Activated CD8-positive, alpha-beta T cell treated with anti-CD3 and anti-CD28 coated beads for 36 hours (primary cell): ENCODE measurements at regions not wholly inside any gene's neighbourhood (a gene's known extent, or its start where the extent isn't known, plus 50 kb on each side); places are given as distances from the start of the nearest gene placed in this dataset.

Source experiments
- ATAC-seq: fragments of 200-7000 bp; cut with Tn5 transposase; one replicate; pipeline ENCODE4 v1.10.0; 2021; ENCODE audit warnings: mild to moderate bottlenecking, moderate library complexity
- CTCF ChIA-PET: fragments of 350-600 bp; sonication (Branson Sonifier 250); formaldehyde crosslinking; loops from one replicate; lab custom pipeline; 2021; ENCODE audit warnings: antibody characterized with exemption; lab: Charles Lee
- POLR2A ChIA-PET: fragments of 350-600 bp; sonication (Branson Sonifier 250); formaldehyde crosslinking; loops from one replicate; lab custom pipeline; 2021; ENCODE audit warnings: antibody characterized with exemption; lab: Charles Lee
- DNase-seq: peaks from one replicate; pipeline ENCODE4 v3.0.0-alpha.2; 2020
- H3K27ac Mint-ChIP-seq: one replicate; pipeline ENCODE4 v1.8.0; 2021; ENCODE audit warnings: mild to moderate bottlenecking, mixed read lengths
- H3K27me3 Mint-ChIP-seq: one replicate; pipeline ENCODE4 v1.8.0; 2021; ENCODE audit warnings: mixed read lengths
- H3K36me3 Mint-ChIP-seq: one replicate; pipeline ENCODE4 v1.8.0; 2021; ENCODE audit warnings: low read depth, mixed read lengths
- H3K4me1 Mint-ChIP-seq: one replicate; pipeline ENCODE4 v1.8.0; 2021; ENCODE audit warnings: low read depth, mixed read lengths
- H3K4me3 Mint-ChIP-seq: one replicate; pipeline ENCODE4 v1.8.0; 2021; ENCODE audit warnings: mild to moderate bottlenecking, moderate library complexity, mixed read lengths
- H3K9me3 Mint-ChIP-seq: one replicate; pipeline ENCODE4 v1.8.0; 2021; ENCODE audit warnings: mixed read lengths
- CTCF ChIP-seq: fragments of 200-600 bp; IDR thresholded peaks from one replicate; pipeline ENCODE4 v1.8.0; 2022; ENCODE audit warnings: antibody characterized with exemption, mild to moderate bottlenecking
- intact Hi-C: fragments of 100-400 bp; cut with micrococcal nuclease; formaldehyde crosslinking; loops from one replicate; pipeline ENCODE4 v1.10.0; 2022

DNA sequence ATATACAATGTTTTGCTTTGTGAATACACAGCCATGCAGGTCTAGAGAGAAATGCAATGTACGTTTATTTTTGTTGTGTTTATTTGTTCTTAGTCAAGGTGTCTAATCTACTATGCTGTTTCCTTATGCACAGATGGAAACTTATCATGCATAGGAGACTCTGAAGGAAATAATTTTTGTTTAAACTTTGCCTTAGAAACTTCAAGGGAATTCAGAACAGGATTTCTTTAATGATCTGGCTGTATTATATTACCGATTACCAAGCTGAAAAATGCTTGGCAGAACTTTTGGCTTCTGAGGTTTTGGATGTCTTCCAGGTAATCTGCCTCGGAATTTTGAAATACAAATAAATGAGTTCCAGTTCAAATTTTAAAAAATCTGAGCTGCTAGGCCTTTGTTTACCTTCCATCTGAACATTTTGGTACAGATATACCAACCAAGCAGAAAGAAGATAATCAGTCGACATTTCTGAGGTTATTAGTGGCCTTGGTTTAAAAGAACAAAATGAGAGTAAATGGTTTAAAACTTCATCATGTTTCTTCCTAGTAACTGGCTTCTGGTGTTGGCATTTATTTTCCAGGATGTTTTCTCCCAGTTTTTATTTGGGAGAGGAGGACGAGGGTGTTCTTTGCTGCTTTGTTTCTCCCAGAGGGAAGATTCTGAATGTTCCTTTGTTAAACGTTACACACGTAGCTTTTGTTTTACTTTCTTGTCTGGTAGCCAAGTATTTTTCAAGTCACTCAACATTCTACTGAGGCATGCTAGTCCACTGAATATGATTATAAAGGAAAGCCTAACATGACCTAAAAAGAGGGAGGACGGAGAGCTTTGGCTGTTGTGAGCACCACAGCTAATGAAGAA lies 421.8 kb upstream of the TBL1XR1 start:
- CTCF ChIA-PET, result no interaction called here
- POLR2A ChIA-PET, result no interaction called here
- DNase-seq, result no peak
- Mint-ChIP-seq H3K4me1 (peaks cover 16% of the 10 kb centered on the region), H3K4me3 (no peak overlapping the region), H3K27me3 (no peaks in the 10 kb centered on the region), H3K27ac (no peak overlapping the region), H3K9me3 (no peaks in the 10 kb centered on the region), H3K36me3 (no peaks in the 10 kb centered on the region)
- intact Hi-C loops, result no loop called here
- no peak for ATAC-seq
- TF ChIP-seq CTCF, result no peak

DNA sequence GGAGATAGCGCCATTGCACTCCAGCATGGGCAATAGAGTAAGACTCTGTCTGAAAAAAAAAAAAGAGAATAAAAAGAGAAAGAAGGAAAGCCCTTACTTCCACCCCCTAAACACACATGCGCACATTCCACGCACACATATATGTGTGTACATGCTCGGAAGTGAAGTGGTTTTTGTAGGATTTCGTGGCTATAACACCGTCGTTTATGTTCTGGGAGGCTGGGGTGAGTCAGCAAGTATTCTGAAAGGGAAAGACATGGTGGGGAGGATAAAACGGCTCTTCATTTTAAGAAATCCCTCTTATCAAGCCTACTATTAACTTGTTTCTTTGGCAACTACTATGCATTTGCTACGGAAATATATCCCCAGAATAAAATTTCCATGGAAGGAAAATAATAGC lies 422.8 kb upstream of the TBL1XR1 start:
- CTCF ChIA-PET, result no interaction called here
- H3K4me3 Mint-ChIP-seq, result no peak overlapping the region

GRCh38 chr3:177622520-177622919 lies 425.2 kb upstream of the TBL1XR1 start:
- Mint-ChIP-seq H3K9me3 (peaks cover 2% of the 10 kb centered on the region), H3K4me1 (peaks cover 22% of the 10 kb centered on the region), H3K36me3 (no peaks in the 10 kb centered on the region), H3K27me3 (no peaks in the 10 kb centered on the region), H3K4me3 (no peak overlapping the region), H3K27ac (no peak overlapping the region)
- DNase-seq (no peak), ATAC-seq (no peak)
- intact Hi-C loops, result no loop called here
- POLR2A ChIA-PET, result interaction anchor here (0.7 kb wide), 1 partner anchor 9 kb away, joined by 3 read pairs; no protein-coding TSS in a partner anchor
- CTCF ChIA-PET, result no interaction called here
- TF ChIP-seq CTCF, result no peak

More for the DNA sequence above, 422.8 kb upstream of the TBL1XR1 start:
- intact Hi-C loops, result no loop called here
- POLR2A ChIA-PET, result no interaction called here
- no peak for ATAC-seq
- peaks cover 21% of the 10 kb centered on the region for H3K4me1 Mint-ChIP-seq
- H3K27me3 Mint-ChIP-seq, result no peaks in the 10 kb centered on the region
- TF ChIP-seq CTCF, result no peak
- H3K27ac Mint-ChIP-seq, result no peak overlapping the region
- H3K36me3 Mint-ChIP-seq, result no peaks in the 10 kb centered on the region
- DNase-seq, result no peak
- no peaks in the 10 kb centered on the region for H3K9me3 Mint-ChIP-seq

- intact Hi-C loops, result no loop called here
- Mint-ChIP-seq H3K36me3 (no peaks in the 10 kb centered on the region), H3K27me3 (no peaks in the 10 kb centered on the region), H3K27ac (no peak overlapping the region), H3K4me1 (peaks cover 24% of the 10 kb centered on the region), H3K4me3 (no peak overlapping the region), H3K9me3 (peaks cover 6% of the 10 kb centered on the region)
- POLR2A ChIA-PET, result interaction anchor here (0.7 kb wide), 1 partner anchor 10 kb away, joined by 3 read pairs; no protein-coding TSS in a partner anchor
- ATAC-seq (no peak), DNase-seq (no peak)
- CTCF ChIA-PET, result no interaction called here
- no peak for TF ChIP-seq CTCF
Measured at GRCh38 chr3:177622982-177623617, 425.8 kb upstream of the TBL1XR1 start.
